Right renal cortex interstitium (tissue), 3 donors: ENCODE measurements at regions not wholly inside any gene's neighbourhood (a gene's known extent, or its start where the extent isn't known, plus 50 kb on each side); places are given as distances from the start of the nearest gene placed in this dataset.

ENCODE experiments used
- DNase-seq, 3 donors: peaks; one replicate each; pipeline ENCODE4 v3.0.0-alpha.2; 2013; ENCODE audit warnings: low read depth in 3 of 3, low spot score in 2 of 3

DNA sequence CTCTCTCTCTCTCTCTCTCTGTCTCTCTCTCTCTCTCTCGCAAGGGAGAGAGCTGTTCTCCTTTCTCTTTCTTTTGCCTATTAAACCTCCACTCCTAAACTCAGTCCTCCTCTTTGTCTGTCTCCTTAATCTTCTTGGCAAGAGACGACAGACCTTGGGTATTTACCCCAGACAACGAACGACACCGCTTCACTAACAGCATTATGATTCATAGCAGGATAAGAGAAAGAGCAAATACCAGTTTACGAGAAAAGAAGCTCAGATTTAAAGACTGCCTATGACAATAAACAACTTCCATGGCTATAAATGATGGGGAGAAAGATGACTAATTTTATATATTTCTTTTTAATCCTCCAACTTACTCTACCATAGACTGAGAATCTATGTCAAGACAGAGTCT is 1396.5 kb upstream of the CELF2 start:
- DNase-seq, result no peak

- no peak for DNase-seq
Measured at GRCh38 chr10:9625304-9625703, 1392.4 kb upstream of the CELF2 start.

GRCh38 chr10:9634466-9634865 is 1383.2 kb upstream of the CELF2 start:
- DNase-seq, result no peak

DNA sequence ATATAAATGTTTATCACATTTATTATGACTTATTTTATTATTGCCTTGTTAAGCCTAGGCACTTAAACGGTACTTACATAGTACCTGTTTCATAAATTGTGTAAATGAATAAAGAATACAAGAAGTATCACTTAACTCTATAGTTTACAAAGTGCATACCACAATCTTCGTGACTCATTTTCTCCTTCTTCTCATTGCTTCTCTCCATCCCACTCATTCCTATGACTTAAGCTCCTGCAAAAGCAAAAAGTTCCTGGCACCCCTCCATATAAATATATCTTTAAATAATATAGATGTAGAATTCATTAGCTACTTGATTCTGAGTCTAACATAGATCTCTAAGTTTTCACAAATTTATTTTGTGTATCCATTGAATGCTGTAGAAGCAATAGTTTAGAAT is 1382.0 kb upstream of the CELF2 start:
- DNase-seq, result no peak

DNA sequence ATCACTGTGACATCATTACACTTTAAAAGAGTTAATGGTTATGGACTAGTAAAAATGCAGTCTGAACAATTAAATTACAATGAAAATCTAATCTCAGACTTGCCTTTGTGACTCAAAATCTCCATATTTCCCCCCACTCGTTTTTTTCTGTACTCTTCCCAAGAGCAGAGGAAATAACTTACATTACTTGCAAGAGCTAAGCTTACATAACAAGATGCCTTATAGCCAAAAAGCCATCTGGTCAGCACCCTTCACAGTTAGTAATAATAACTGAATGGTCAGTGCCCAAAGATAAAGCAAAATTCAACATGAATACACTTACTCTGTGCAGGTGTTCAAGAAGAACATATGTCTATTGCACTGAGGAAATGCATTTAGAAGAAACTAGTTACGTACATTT is 1381.5 kb upstream of the CELF2 start:
- DNase-seq, result no peak

DNA sequence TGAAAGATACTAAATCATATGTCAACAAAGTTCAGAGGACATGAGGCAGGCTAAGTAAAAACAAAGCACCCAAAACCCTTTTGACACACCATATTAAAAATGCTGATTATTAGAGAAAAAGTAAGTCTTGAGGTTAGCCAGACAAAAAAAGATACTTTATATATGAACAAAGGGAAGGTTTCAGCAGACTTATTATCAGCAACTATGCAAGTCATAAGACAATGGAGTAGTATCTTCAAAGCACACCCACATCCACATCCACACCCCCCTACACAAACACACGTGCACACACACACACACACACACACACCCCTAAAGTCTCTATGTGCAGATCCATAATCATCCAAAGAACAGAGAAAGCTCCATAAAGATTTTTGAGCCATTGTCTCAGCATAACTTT is 1373.9 kb upstream of the CELF2 start:
- DNase-seq, result no peak

DNA sequence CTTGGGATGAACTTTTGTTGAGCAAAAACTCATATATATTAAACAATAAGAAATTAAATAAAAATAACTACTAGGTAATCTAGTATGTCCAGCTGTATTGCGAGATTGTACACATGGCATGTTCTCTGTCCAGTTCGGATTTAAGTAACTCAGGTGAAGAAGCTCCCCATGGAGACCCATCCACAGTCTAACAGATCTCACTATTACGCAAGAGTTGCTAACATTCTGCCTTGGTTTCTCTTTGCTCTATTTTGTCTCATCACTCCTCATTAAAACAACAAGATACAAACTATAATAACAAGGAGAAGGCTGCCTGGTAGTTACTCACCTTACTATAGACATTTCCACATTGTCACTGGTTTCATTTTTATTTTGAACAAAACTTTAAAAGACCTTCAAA is 1372.3 kb upstream of the CELF2 start:
- no peak for DNase-seq

DNA sequence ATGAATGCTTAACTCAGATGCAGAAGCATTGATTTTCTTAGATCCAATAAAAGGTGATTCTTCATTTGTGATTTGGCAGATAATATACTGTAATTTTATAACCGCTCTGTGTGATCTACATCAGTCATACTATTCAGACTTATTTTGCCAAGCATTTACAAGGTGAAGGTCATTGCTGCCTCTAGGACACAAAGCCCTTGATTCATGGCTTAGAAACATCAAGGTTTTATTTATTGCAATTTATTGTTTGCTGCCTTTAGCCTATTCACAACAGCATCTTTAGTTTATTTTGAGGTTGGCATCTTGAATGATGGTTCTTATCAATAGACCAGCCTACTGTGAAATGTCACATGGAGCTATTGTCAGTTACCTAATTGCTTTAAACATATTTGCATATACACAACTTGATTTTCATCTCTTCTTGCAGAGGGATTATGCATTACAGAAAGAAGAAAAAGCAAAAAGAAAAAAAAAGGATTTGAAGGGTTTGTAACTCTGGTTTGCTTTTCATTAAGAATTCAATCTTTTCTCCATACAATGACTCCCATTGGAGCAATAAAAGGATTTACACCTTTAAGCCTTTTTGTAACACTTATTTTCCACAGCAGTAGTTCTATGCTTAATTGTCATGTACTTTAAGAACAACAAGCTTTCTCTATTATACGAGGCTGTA is 1371.6 kb upstream of the CELF2 start:
- no peak for DNase-seq

DNA sequence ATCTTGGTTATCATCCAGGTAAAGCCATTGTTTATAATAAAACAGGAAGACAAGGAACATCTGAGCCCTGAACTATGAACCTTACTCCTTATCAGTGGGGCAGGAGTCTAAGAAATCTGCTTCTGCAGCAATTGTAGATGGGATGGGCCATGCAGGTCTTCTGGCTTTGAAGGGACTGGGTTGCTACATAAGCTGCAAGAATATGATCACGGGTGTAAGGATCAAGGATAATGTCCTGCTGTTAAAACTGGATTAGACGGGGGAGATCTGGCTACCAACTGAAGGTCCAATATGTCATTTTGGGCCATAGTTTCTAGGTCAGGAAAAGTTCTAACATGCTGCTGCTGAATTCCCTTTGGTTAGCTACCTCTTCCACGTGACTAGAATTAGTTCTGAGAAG is 1363.4 kb upstream of the CELF2 start:
- DNase-seq, result no peak

- no peak for DNase-seq
Measured at GRCh38 chr10:9656386-9656785, 1361.3 kb upstream of the CELF2 start.

DNA sequence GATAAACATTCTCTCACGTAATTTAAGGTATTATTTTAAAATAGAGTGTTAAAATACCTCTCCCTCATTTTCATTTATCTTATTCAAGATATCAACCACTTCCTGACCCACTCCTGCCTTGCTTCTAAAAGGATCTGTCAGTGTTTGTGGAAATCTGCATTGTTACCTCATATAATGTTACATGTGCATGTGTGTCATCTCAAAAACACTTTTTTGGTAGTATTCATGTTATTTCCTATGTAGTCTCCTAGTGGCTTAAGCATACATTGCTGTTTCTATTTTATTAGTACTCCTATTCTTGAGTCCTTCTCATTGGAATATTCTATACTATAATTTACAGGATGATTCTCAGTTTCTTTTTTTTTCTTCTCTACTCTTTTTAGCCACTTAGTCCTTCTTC is 1360.7 kb upstream of the CELF2 start:
- no peak for DNase-seq

- no peak for DNase-seq
Measured at GRCh38 chr10:9657530-9657929, 1360.1 kb upstream of the CELF2 start.

DNA sequence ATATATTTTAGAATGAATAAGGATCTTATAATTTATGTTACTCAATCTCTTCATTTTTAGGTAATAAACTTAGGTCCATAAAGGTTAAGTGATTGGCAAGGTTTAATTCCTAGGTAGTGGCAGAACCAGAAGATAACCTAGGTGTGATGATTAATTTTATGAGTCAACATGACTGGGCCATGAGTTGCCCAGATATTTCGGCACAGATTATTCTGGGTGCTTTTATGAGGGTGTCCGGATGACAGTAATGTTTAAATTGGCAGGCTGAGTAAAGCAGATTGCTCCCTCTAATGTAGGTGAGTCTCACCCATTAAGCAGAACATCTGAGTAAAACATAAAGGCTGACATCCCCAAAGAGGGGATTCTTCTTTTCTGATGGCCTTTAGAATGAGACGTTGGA is 1349.3 kb upstream of the CELF2 start:
- DNase-seq, result no peak

DNA sequence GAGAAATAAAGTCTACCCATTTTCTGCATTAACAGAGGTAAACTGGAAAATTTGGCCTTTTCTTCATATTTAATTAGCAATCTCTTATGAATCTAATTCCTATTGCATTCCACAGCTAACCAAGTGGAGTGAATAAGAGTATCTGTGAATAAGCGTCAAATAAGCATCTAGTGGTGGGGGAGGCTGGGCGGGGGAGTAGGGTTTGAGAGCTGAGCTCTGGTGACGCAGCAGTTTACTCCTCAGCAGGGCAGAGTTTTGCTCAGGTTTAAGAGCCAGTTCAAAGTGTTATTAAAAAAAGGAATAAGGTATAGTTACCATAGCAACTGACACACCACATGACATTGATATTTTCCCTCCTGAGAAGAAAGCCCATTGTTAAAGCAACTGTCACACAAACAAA is 1346.8 kb upstream of the CELF2 start:
- peak in 1 of 3 donors; percentile 4 for DNase-seq

DNA sequence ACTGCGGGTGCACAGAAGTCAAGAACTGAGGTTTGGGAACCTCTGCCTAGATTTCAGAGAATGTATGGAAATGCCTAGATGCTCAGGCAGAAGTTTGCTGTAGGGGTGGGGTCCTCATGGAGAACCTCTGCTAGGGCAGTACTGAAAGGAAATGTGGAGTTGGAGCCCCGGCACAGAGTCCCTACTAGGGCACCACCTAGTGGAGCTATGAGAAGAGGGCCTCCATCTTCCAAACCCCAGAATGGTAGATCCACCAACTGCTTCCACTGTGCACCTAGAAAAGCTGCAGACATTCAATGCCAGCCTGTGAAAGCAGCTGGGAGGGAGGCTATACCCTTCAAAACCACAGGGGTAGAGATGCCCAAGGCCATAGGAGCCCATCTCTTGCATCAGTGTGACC is 1336.0 kb upstream of the CELF2 start:
- DNase-seq, result no peak

- no peak for DNase-seq
Measured at GRCh38 chr10:9682802-9683201, 1334.9 kb upstream of the CELF2 start.

- DNase-seq, result no peak
Measured at GRCh38 chr10:9684186-9684585, 1333.5 kb upstream of the CELF2 start.

DNA sequence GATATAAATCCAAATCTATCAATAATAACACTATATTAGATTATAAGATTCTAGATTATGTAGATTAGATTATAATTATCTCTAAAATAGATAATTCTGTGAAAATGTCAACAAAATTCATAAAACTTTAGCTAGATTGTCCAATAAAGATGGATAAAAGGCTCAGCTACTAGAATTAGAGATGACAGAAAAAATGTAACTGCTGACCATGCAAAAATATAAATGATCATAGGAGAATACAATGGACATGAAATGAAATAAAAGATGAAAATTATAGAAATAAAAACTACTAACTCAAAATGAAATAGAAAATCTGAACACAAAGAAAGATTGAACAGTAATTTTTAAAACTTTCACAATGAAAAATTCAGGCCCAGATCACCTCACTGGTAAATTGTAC is 1332.1 kb upstream of the CELF2 start:
- DNase-seq, result no peak

GRCh38 chr10:9688711-9689110 is 1329.0 kb upstream of the CELF2 start:
- DNase-seq, result no peak

DNA sequence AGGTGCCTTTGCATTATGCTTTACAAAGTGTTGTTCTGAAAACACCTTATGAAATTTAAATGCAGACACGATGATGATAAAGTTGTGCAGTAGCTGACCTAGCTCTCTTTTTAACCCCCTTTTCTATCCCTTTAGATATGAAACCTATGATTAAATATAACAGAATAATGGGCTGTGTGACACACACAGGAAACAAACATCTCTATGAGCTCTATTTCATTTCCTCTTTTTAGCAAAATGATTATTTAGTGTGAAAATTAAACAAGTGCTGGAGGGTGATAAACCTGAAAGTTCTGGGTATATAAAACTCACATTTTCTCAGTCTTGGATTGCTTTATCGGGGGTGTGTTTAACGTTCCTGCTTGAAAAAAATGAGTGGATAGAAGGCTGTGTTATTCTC is 1310.5 kb upstream of the CELF2 start:
- no peak for DNase-seq

- DNase-seq, result no peak
Measured at GRCh38 chr10:9709849-9710248, 1307.8 kb upstream of the CELF2 start.

DNA sequence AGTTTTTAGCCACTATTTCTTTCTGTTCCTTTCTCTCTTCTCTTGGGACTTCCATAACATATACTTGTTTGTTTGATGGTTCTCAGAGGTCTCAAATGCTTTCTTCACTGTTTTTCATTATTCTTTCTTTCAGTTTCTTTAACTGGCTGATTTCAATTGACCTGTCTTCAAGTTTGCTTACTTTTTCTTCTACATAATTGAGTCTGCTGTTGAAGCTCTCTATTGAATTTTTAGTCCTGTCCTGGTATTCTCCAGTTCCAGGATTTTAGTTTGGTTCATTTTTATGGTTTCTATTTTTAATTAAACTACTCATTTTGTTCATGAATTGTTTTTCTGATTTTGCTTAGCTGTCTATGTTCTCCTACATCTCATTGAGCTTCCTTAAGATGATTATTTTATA is 1305.3 kb upstream of the CELF2 start:
- DNase-seq, result no peak

DNA sequence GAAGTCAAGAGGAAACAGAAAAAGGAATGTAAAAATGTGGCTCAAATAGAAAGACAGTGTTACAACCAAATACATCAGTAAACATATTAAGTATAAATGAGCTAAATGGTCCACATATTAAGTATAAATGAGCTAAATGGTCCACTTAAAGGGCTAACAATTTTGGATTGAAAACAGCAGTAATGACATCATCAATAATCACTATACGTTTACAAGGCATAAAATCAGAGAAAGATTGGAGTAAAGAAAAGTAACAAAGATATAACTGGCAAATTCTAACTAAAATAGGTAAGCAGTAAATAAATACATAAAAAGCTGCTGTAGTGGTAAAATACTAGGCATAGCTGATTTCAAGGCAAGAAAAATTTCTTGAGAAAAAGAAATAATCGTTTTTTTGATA is 1298.4 kb upstream of the CELF2 start:
- DNase-seq, result no peak
